GM19397 (cell line): ENCODE measurements at regions not wholly inside any gene's neighbourhood (a gene's known extent, or its start where the extent isn't known, plus 50 kb on each side); places are given as distances from the start of the nearest gene placed in this dataset.

Source experiments
- ATAC-seq: cut with Tn5 transposase; IDR thresholded peaks from one replicate; pipeline ENCODE4 v1.9.1; 2021; ENCODE audit warnings: mild to moderate bottlenecking, moderate library complexity; ENCODE audit not compliant: unreplicated experiment

DNA sequence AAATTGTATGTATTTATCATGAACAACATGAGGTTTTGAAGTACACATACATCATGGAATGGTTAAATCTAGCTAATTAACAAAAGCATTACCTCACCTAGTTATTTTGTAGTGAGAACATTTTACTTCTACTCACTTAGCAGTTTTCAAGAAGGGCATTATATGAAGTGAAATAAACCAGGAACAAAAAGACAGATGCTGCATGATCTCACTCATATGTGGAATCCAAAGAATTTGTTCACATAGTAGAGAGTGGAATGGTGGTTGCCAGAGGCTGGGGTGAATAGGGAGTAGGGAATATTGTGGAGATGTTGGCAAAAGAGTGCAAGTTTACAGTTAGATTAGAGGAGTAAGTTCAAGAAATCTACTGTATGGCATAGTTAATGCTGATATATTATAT is 292.0 kb downstream of the ASXL3 start:
- no peak for ATAC-seq

DNA sequence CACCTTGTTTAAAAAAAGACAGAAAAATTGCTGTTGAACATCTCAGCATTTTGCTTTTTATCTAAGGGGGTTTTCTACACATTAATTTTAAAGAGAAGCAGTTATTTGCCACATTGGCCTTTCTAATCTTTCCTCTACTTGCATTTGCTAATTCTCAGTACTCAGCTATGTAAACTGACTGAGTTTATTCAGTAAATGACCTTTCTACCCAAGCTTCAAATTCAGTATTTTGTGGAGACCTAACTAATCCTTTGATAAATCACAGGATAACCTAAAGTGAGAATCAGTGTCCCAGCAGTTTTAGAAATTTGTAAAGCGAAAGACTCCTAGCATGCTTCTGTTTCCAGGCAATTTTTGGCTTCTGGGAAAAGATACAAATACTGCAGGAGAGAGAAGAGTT is 288.4 kb downstream of the ASXL3 start:
- ATAC-seq: no peak

DNA sequence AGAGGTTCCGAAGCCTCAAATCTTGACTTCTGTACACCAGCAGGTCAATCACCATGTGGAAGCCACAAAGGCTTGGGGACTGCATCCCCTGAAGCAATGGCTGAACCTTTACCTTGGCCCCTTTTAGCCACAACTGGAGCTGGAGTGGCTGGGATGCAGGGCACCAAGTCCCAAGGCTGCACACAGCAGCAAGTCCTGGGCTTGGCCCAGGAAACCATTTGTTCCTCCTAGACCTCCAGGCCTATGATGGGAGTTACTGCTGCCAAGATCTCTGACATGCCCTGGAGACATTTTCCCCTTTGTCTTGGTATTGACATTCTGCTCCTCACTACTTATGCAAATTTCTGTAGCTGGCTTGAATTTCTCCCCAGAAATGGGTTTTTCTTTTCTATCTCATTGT is 285.9 kb downstream of the ASXL3 start:
- ATAC-seq: no peak

DNA sequence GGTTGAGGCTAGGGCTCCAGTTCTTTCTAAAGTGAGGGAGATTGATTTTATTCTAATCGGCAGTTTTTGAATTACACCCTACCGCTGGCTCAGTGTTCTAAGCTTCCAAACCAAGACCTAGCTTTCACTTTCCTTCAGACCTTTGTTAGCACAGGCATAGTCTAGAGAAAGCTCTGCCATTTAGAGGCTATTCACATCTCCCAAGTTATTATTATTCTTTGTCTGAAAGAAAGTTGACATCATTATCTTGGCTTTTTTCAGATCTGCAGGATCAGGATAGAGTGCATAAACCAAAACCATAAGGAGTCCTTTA is 276.8 kb downstream of the ASXL3 start:
- ATAC-seq: no peak

DNA sequence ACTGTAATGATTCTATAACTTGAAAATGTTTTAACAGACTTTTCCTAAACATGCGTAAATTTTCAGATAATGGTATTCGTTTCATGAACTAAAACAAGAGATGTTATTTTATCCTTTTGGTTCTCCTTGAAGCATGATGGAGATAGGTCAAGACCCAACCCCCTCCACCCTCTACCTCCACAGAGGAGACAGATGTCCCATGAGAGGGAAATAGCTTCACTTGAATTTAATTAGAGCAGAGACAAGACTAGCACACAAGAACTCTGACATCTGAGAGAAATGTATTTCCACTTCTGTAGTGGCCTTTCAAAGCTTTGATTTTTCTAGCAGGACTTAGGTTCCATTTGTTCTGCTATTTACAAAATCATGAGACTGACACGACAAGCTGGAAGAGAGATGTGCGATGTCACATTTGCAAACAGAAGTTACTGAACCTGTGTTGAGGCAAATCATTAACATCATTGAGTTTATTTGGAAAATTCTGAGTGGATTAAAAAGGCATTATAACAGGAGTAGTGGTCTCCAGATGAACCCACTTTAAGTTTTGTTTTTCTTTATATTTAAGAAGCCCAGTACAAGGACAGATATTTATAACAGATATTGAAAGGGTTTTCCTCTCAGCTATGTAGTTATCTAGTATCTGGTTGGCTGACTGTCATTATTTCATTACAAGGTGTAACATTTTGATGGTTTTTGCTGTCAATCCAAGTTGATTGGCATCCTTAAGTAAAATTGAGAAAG is 276.2 kb downstream of the ASXL3 start:
- ATAC-seq: no peak

DNA sequence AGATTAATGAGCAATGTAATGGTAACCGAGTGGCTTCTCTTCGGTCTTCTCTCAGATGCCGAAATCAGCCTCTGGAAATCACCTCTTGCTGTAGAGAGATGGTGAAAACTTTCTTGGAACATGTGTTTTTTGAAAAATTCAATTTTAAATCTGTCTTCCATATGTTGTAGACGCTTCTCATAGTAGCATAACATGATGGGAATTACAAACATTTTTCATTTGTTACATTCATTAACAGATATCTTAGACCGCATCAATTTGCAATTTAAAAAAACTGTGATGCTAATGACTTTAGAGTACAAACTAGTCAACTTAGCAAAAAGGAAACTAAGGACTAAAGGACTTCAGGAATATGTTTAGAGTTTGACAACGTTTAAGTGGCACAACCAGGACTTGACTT is 275.2 kb downstream of the ASXL3 start:
- ATAC-seq: no peak

DNA sequence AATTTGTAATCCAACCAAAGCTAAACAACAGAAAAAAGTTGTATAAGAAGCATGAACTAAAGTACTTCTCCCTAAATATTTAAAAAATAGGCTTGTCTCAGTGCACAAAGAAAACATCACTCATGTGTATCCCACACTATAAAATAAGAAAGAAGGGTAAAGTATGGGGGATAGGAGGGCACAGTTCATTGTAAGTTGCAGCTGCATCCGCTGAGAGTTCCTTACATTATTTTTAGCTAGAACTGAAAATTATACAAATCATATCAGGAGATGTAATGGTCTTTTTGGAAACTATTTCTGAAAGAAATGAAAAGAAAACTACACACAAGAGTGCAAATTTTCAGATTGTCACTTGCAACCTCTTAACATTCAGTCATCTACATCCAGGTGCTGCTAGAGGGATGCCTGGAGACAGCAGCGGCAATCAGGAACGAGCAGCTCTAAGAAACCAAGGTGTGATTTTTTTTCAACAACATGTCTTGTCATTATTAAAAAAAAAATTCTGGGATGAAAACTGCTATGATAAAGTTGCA is 273.6 kb downstream of the ASXL3 start:
- no peak for ATAC-seq

DNA sequence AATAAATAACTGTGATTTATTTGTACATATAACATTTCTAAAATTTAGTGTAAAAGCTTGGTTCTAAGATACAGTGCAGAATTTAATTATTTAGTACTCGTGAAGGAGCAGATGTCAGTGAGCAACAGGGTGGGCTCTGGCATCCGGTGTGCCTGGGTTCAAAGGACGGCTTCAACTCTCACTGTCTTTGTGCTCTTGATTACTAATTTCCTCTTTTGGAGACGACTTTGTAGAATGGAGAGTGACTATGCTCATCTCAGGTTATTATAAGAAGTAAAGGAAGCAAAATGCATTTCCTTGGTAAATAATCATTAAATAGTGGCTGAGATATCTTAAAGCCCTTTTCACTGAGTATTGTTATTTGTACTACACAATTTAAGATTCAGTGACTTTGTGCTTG is 271.7 kb downstream of the ASXL3 start:
- no peak for ATAC-seq

DNA sequence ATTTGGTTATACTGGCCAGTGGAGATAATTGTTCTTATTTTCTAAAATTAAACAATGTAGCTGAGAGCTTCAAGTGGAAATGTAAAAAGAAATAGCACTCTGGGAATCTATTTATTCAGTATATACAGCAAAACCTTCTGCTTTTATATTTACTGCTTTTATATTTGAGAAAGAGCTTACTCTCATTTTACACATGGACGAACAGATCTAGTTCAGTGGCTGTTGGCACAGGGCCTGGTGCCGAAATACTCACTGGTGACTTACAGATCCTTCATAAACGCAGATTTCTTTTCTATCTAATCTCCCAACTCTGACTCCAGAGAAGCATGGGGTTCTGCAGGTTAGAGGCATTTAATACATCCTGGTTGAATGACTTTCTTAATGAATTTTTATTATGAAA is 266.2 kb downstream of the ASXL3 start:
- no peak for ATAC-seq

DNA sequence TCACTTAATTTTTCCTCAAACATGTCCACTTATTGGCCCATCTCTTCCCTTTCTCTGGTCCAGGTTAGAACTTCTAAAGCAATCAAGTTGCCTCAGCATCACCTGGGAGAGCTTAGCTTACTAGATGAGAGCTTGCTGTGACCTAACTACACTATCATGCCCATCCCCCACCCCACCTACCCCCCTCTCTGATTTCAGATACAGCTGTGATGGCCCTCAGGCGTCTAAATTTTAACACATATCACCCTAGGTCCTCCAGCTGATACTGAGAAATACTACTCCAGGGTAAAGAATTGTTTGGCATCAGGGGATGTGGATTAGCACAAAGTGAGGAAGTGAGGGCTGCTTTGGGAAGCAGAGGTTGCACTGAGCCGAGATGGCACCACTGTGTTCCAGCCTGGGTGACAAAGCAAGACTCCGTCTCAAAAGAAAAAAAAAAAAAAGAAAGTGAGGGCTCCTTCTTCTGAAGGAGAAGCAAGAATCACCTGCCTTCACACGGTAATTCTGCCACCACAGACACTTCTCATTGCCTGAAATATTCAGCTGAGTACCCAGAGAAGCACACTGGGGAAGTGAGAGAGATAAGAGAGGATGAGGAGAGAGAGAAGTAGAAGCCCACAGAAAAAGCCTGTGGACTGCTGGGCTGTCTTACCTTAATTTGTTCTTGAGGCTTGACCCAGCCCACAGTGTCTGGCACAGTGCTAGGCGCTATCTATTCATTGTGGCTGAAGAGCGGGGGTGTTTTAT is 263.4 kb downstream of the ASXL3 start:
- ATAC-seq: no peak

DNA sequence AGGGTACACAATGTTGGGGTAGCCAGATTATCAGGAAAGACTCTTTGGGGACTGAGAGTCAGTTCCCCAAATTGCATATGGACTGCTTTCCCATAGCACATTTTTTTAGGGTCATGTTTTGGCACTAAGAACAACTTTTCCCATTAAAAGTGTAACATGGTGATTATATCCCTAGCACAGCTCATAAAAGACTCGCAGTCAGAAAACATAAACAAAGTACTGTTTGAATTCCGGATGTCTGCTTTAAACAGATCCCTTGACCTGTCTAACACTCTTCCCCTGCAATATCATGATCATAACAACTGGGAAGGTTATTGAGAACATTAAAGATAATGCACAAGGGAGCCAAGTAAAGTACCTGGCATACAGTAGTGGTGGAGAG is 262.2 kb downstream of the ASXL3 start:
- ATAC-seq: no peak

DNA sequence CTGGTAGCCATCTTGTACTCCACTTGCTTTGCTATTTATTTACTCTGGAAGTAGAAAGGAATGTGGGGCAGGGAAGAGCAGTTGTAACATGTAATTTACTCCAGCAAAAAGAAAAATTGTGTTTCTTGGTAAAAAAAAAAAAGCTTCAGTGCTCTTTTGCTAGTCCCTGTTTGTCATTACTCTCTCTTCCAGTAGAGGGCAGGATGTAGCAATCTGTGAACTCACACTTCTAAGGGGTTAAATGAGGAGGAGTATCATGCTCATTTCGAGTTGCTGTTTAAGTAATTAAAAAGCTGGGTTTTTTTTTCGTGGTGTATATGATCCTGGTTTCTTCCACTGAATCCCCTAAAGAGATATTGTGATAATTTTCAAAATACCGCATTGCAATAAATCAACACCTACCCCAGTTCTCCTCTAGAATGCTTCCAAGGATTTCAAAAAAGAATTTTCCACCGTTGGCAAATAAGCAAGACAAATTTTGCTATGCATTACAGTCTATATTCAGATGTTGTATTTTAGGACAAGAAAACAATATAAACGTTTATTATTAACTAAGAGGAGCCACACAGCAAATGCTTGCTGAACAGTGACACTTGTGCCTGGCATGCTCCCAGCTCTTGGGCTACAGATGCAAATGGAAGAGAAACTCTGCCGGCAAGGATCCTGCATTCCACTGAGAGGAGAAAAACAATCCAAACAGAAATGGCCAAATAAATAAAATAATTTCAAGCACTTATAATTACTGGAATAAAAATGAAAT is 261.6 kb downstream of the ASXL3 start:
- no peak for ATAC-seq

DNA sequence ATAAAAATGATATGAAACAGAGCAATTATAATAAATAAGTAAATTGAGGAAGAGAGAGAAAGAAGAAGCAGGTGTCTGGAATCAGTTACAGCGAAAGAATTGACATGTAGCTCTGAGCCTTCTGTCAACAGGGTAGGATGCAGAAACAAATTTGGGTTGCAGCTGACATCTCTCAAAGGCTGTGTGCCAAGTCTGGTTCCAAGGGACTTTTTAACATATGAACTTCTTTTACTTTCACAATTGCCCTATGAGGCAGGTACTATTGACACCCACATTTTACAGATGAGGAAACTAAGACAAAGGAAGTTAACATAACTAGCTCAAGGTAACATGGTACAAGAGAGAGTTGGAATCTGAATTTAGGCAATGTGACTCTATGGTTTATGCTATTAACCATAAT is 260.0 kb downstream of the ASXL3 start:
- ATAC-seq: no peak

DNA sequence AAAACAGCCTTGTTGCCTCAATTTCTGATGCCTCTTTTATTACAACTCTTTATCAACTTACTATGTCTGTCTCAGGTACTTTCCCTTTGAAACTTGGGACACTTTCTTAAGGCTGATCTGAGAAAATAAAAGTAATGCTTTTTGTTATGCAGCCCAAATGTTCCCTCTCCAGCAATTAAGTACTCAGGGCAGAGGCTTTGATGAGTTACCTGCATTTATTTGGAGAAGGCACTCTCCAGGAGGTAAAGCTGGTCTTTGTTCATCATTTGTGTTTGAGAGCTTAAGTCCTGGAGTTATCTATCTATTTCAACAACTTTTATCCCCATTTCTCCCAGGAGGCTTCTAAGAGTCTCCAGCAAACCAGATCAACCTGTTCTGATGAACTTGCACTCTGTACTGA is 259.2 kb downstream of the ASXL3 start:
- no peak for ATAC-seq

DNA sequence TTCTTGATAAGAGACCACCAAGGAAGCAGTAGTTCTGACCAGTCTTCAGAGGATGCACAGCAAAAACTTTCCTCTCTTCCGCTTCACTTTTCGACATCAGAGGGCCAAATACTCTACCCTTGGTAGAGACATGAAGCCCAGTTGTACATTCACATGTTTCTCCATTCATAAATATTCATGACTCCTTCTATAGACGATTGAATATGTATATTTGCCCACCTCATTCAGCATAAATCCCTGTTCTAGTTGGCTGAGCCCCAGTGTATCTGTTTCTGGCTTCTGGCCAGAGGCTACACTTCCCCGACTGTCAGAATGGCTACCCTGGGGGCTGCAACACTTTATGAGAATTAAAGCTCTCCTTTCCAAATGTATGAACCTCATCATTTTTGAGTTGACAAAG is 258.5 kb downstream of the ASXL3 start:
- no peak for ATAC-seq

DNA sequence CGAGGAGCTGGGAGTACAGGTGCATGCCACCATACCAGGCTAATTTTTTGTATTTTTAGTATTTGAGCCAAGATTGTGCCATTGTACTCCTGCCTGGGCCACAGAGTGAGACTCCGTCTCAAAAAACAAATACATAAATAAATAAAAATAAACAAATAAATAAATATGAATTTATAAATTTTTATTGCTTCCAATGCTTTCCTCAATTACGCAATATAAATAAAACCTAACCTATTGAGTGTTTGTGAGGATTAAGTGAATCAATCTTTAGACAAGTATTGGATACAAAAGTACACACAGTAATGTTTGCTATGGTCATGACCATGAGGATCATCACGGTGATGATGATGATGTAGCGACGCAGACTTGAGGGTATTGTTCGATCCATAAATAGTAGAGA is 257.4 kb downstream of the ASXL3 start:
- ATAC-seq: no peak

DNA sequence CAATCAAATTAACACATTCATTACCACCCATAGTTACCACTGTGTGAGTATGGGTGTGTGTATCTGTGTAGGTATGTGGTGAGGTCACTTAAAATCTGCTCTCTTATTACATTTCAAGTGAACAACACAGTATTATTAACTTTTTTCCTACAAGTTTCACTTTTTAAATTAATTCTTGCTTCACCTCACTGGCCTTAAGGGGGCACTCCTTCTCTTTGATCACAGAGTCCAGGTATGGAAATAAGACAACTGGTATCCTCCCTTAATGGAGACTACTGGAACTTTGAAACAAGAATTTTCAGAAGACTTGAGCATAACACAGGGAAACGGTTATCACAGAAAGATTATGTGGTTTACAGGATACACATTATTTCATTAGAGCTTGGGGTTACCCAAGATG is 255.8 kb downstream of the ASXL3 start:
- no peak for ATAC-seq

DNA sequence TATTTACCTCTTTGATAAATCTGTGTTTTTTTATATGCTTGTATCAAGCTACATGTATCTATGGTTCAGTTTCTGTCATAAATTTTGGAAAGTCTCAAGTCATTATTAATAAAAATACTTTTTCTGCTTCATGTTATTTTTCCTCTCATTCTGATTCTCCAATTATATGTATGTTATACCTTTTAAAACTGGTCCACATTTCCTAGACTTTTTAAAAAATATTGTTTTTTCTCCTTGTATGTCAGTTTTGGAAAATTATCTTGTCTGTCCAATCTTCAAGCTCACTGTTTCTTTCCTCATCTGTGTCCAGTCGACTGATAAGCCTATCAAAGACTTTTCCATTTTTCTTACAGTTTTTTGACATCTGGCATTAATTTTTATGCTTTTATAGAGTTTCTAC is 253.4 kb downstream of the ASXL3 start:
- no peak for ATAC-seq

DNA sequence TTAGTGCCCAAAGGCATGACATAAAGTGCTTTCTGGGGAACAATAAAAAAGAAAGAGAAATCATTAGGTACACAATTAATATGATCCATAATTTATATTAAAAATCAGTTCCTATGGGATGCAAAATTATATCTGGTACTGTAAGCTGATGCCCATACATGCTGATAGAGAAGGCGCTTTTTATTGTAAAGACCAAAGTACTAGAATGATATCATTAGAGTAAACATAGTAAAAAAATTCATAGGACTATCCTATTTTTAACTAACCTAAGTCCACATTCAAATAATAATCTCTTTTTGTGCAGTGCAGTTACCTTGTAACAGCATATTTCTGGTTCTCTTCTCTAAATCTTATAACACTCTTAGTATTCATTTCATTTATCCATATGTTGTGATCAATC is 252.2 kb downstream of the ASXL3 start:
- no peak for ATAC-seq

DNA sequence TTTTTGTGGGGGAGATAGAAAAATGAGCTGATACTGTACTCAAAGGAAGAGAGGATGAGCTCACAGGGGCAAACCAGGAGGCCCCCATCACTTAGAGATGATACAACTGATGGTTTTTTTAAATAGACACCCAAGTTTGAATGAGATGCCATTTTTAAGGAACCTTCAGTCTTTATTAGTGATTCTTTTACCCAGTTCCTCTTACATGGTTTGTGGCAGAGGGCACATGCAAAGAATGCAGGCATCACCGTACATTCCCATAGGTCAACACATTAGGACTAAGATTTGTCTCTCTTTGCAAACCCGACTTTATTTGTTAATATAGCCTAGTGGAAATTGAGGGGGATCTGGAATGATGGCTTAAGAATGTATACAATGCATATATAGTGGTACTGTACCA is 250.9 kb downstream of the ASXL3 start:
- ATAC-seq: no peak

DNA sequence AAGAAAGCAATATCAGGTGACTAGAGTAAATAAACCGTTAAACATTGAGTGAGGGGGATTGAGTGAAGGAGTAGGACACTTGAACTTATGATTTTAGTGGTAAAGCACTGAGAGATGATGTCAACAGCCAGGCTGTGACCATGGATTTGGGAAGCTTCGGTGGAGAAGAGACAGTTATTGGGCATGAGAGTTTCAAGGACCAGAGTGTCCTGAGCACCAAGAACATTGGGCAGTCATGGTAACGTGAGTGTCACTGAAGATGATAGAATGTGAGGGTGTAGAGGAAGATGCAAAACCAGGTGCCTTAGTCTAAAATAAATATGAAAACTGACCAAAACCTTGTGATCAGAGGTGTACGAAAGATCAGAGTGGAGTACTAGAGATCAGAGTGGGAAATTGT is 248.1 kb downstream of the ASXL3 start:
- ATAC-seq: no peak

DNA sequence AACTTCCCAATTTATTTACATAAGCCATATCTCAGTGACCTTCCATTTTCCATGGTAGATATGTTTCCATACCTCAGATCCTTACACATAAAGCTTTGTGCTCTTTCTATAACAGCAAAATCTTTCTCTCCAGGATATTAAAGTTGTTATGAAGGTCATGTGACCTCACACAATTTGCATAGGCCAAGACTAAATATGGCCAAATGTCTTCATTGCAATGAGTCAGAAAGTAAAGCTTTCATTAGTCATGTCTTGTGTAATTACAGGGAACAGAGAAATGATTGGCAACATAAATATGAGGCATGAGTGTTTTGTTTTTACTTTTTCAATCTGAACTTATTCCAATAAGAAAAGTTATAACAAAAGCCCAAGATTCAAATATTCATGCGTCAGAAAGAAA is 243.5 kb downstream of the ASXL3 start:
- no peak for ATAC-seq
